ENCODE measurements at regions not wholly inside any gene's neighbourhood (a gene's known extent, or its start where the extent isn't known, plus 50 kb on each side); places are given as distances from the start of the nearest gene placed in this dataset.

- Histone ChIP-seq H3K27ac (ENCODE audit: low read depth, low read length) (no peak overlapping the region), H3K9me3 (ENCODE audit: control insufficient read depth, low read length) (no peaks in the 10 kb centered on the region), H3K9ac (ENCODE audit: extremely low read depth, low read length, poor library complexity, severe bottlenecking) (no peak overlapping the region), H3K4me1 (ENCODE audit: control insufficient read depth, insufficient read depth, low read length) (peaks cover 3% of the 10 kb centered on the region), H3K4me3 (ENCODE audit: low read length) (no peak overlapping the region), H3K36me3 (ENCODE audit: control insufficient read depth, insufficient read depth, low read length) (no peaks in the 10 kb centered on the region), H3K27me3 (ENCODE audit: control insufficient read depth, insufficient read depth, low read length, poor library complexity, severe bottlenecking) (no peaks in the 10 kb centered on the region)
- DNase-seq, result no peak
- Mint-ChIP-seq H3K9me3 (no peaks in the 10 kb centered on the region), H3K36me3 (ENCODE audit: low read depth) (no peaks in the 10 kb centered on the region), H3K27me3 (ENCODE audit: insufficient read depth) (no peaks in the 10 kb centered on the region), H3K27ac (no peak overlapping the region), H3K4me1 (peaks cover 9% of the 10 kb centered on the region), H3K4me3 (no peak overlapping the region)
- no peak for TF ChIP-seq CTCF (conservative IDR thresholded peaks at IDR 0.05)
- WGBS, 2 experiments (ENCODE audit: insufficient coverage in 1 of 2, insufficient read length in 1 of 2), result 86 to 96% methylated on average over 3 of the region's 3 CpGs
Observed at GRCh38 chr12:40522837-40523236, 169.4 kb upstream of the CNTN1 start.

GRCh38 chr12:40525054-40525453 lies 167.2 kb upstream of the CNTN1 start:
- H3K27me3 ChIP-seq (ENCODE audit: control insufficient read depth, insufficient read depth, low read length, poor library complexity, severe bottlenecking), result no peaks in the 10 kb centered on the region
- no peak overlapping the region for H3K27ac ChIP-seq (ENCODE audit: low read depth, low read length)
- Mint-ChIP-seq H3K36me3 (ENCODE audit: low read depth) (no peaks in the 10 kb centered on the region), H3K27ac (no peak overlapping the region), H3K4me1 (no peaks in the 10 kb centered on the region), H3K4me3 (no peak overlapping the region), H3K9me3 (no peaks in the 10 kb centered on the region), H3K27me3 (ENCODE audit: insufficient read depth) (no peaks in the 10 kb centered on the region)
- WGBS, 2 experiments (ENCODE audit: insufficient coverage in 1 of 2, insufficient read length in 1 of 2), result 84 to 96% methylated on average over 2 to 3 of the region's 3 CpGs
- H3K9ac ChIP-seq (ENCODE audit: extremely low read depth, low read length, poor library complexity, severe bottlenecking), result no peak overlapping the region
- no peak for TF ChIP-seq CTCF (conservative IDR thresholded peaks at IDR 0.05)
- no peak overlapping the region for H3K4me3 ChIP-seq (ENCODE audit: low read length)
- H3K9me3 ChIP-seq (ENCODE audit: control insufficient read depth, low read length), result no peaks in the 10 kb centered on the region
- no peaks in the 10 kb centered on the region for H3K4me1 ChIP-seq (ENCODE audit: control insufficient read depth, insufficient read depth, low read length)
- DNase-seq, result no peak
- H3K36me3 ChIP-seq (ENCODE audit: control insufficient read depth, insufficient read depth, low read length), result no peaks in the 10 kb centered on the region

- H3K27ac ChIP-seq (ENCODE audit: low read depth, low read length), result no peak overlapping the region
- WGBS, 2 experiments (ENCODE audit: insufficient coverage in 1 of 2, insufficient read length in 1 of 2), result 71 to 83% methylated on average over 3 to 4 of the region's 4 CpGs
- Mint-ChIP-seq H3K9me3 (no peaks in the 10 kb centered on the region), H3K27ac (no peak overlapping the region), H3K36me3 (ENCODE audit: low read depth) (no peaks in the 10 kb centered on the region), H3K27me3 (ENCODE audit: insufficient read depth) (no peaks in the 10 kb centered on the region), H3K4me3 (no peak overlapping the region), H3K4me1 (peaks cover 9% of the 10 kb centered on the region)
- no peaks in the 10 kb centered on the region for H3K27me3 ChIP-seq (ENCODE audit: control insufficient read depth, insufficient read depth, low read length, poor library complexity, severe bottlenecking)
- TF ChIP-seq CTCF (conservative IDR thresholded peaks at IDR 0.05), result no peak
- H3K36me3 ChIP-seq (ENCODE audit: control insufficient read depth, insufficient read depth, low read length), result no peaks in the 10 kb centered on the region
- no peak overlapping the region for H3K4me3 ChIP-seq (ENCODE audit: low read length)
- no peaks in the 10 kb centered on the region for H3K9me3 ChIP-seq (ENCODE audit: control insufficient read depth, low read length)
- peak; percentile 60 for DNase-seq
- no peak overlapping the region for H3K9ac ChIP-seq (ENCODE audit: extremely low read depth, low read length, poor library complexity, severe bottlenecking)
- no peaks in the 10 kb centered on the region for H3K4me1 ChIP-seq (ENCODE audit: control insufficient read depth, insufficient read depth, low read length)
Observed at GRCh38 chr12:40534828-40535227, 157.4 kb upstream of the CNTN1 start.
